ENCODE measurements at regions not wholly inside any gene's neighbourhood (a gene's known extent, or its start where the extent isn't known, plus 50 kb on each side); places are given as distances from the start of the nearest gene placed in this dataset.

- DNase-seq (ENCODE audit: low spot score in 2 of 2), result no peak
- intact Hi-C loops (cut with DNase I; ENCODE audit: low total_unique reads), result no loop called here
- H3K4me3 ChIP-seq (ENCODE audit: low read depth, poor library complexity, severe bottlenecking), result no peak overlapping the region
- TF ChIP-seq, protein P1, sequence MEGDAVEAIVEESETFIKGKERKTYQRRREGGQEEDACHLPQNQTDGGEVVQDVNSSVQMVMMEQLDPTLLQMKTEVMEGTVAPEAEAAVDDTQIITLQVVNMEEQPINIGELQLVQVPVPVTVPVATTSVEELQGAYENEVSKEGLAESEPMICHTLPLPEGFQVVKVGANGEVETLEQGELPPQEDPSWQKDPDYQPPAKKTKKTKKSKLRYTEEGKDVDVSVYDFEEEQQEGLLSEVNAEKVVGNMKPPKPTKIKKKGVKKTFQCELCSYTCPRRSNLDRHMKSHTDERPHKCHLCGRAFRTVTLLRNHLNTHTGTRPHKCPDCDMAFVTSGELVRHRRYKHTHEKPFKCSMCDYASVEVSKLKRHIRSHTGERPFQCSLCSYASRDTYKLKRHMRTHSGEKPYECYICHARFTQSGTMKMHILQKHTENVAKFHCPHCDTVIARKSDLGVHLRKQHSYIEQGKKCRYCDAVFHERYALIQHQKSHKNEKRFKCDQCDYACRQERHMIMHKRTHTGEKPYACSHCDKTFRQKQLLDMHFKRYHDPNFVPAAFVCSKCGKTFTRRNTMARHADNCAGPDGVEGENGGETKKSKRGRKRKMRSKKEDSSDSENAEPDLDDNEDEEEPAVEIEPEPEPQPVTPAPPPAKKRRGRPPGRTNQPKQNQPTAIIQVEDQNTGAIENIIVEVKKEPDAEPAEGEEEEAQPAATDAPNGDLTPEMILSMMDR (IDR thresholded peaks at IDR 0.05), result no peak
- no peak for TF ChIP-seq POLR2A (IDR thresholded peaks at IDR 0.05)
These were observed 542.2 kb downstream of the XIRP2 start for GRCh38 chr2:167430447-167430846.

- TF ChIP-seq, protein P1 (IDR thresholded peaks at IDR 0.05), result no peak
- TF ChIP-seq POLR2A (IDR thresholded peaks at IDR 0.05), result no peak
- no peak overlapping the region for H3K4me3 ChIP-seq (ENCODE audit: low read depth, poor library complexity, severe bottlenecking)
- no peak for DNase-seq (ENCODE audit: low spot score in 2 of 2)
- WGBS, 2 donors, result 57 to 65% methylated on average over 8 of the region's 8 CpGs
- intact Hi-C loops (cut with DNase I; ENCODE audit: low total_unique reads), result no loop called here
These were observed 536.8 kb downstream of the XIRP2 start for GRCh38 chr2:167424803-167425755.

- WGBS, 2 donors, result 23 to 35% methylated on average over 1 of the region's 1 CpG
- no peak for DNase-seq (ENCODE audit: low spot score in 2 of 2)
- intact Hi-C loops (cut with DNase I; ENCODE audit: low total_unique reads), result no loop called here
- H3K4me3 ChIP-seq (ENCODE audit: low read depth, poor library complexity, severe bottlenecking), result no peak overlapping the region
- TF ChIP-seq POLR2A (IDR thresholded peaks at IDR 0.05), result no peak
- TF ChIP-seq, protein P1 (IDR thresholded peaks at IDR 0.05), result no peak
These were observed 535.9 kb downstream of the XIRP2 start for GRCh38 chr2:167424221-167424620.

GRCh38 chr2:167423731-167424130 lies 535.5 kb downstream of the XIRP2 start:
- intact Hi-C loops (cut with DNase I; ENCODE audit: low total_unique reads), result no loop called here
- no peak overlapping the region for H3K4me3 ChIP-seq (ENCODE audit: low read depth, poor library complexity, severe bottlenecking)
- TF ChIP-seq, protein P1 (IDR thresholded peaks at IDR 0.05), result no peak
- TF ChIP-seq POLR2A (IDR thresholded peaks at IDR 0.05), result no peak
- WGBS, 2 donors, result 43 to 49% methylated on average over 4 of the region's 4 CpGs
- DNase-seq (ENCODE audit: low spot score in 2 of 2), result no peak

GRCh38 chr2:167420211-167420610 lies 531.9 kb downstream of the XIRP2 start:
- intact Hi-C loops (cut with DNase I; ENCODE audit: low total_unique reads), result no loop called here
- 16% methylated on average over 2 of the region's 2 CpGs for WGBS, 2 donors
- TF ChIP-seq, protein P1 (IDR thresholded peaks at IDR 0.05), result no peak
- no peak for TF ChIP-seq POLR2A (IDR thresholded peaks at IDR 0.05)

More at GRCh38 chr2:167420211-167420610, 531.9 kb downstream of the XIRP2 start:
- no peak overlapping the region for H3K4me3 ChIP-seq (ENCODE audit: low read depth, poor library complexity, severe bottlenecking)
- no peak for DNase-seq (ENCODE audit: low spot score in 2 of 2)

Measured in lower leg skin (tissue), 4 donors.